Calu3 (cell line): ENCODE measurements at regions not wholly inside any gene's neighbourhood (a gene's known extent, or its start where the extent isn't known, plus 50 kb on each side); places are given as distances from the start of the nearest gene placed in this dataset.

Source experiments
- BruUV-seq: library from RNA; stranded (reverse); fragments of 400-500 nt; replicated peaks from 2 replicates; lab custom pipeline; 2021; lab: Mats Ljungman, UMichigan
- CTCF ChIA-PET: fragments of 300-600 bp; sonication (Branson Sonifier 250); formaldehyde crosslinking; loops from one replicate; lab custom pipeline; 2022; ENCODE audit warnings: antibody characterized with exemption; lab: Charles Lee
- DNase-seq: peaks from one replicate; pipeline ENCODE4 v3.0.0; 2022
- H3K27ac Mint-ChIP-seq: one replicate; pipeline ENCODE4 v1.8.0; 2022; ENCODE audit warnings: mixed read lengths; ENCODE audit not compliant: unreplicated experiment
- H3K27me3 Mint-ChIP-seq: one replicate; pipeline ENCODE4 v1.8.0; 2022; ENCODE audit warnings: mixed read lengths; ENCODE audit not compliant: unreplicated experiment
- H3K36me3 Mint-ChIP-seq: one replicate; pipeline ENCODE4 v1.8.0; 2022; ENCODE audit warnings: mild to moderate bottlenecking, moderate library complexity, mixed read lengths; ENCODE audit not compliant: insufficient read depth, unreplicated experiment
- H3K4me1 Mint-ChIP-seq: one replicate; pipeline ENCODE4 v1.8.0; 2022; ENCODE audit warnings: mild to moderate bottlenecking, low read depth, mixed read lengths; ENCODE audit not compliant: unreplicated experiment
- H3K4me3 Mint-ChIP-seq: one replicate; pipeline ENCODE4 v1.8.0; 2022; ENCODE audit warnings: mild to moderate bottlenecking, low read depth, moderate library complexity, mixed read lengths; ENCODE audit not compliant: unreplicated experiment
- H3K9me3 Mint-ChIP-seq: one replicate; pipeline ENCODE4 v1.8.0; 2022; ENCODE audit warnings: low read depth, mixed read lengths; ENCODE audit not compliant: unreplicated experiment
- intact Hi-C: fragments of 100-400 bp; cut with micrococcal nuclease; formaldehyde crosslinking; loops from one replicate; pipeline ENCODE4 v1.10.0; 2022; ENCODE audit not compliant: unreplicated experiment
- TF ChIP-seq, protein P1 (sequence below): fragments of 200-600 bp; IDR thresholded peaks from one replicate; pipeline ENCODE4 v1.8.0; 2022; ENCODE audit warnings: antibody characterized with exemption; ENCODE audit not compliant: unreplicated experiment

- Mint-ChIP-seq H3K27ac (no peak overlapping the region), H3K36me3 (no peaks in the 10 kb centered on the region), H3K4me3 (no peak overlapping the region), H3K27me3 (no peaks in the 10 kb centered on the region), H3K9me3 (no peaks in the 10 kb centered on the region), H3K4me1 (no peaks in the 10 kb centered on the region)
- no TSS peak for BruUV-seq
- no peak for DNase-seq
- TF ChIP-seq, protein P1, sequence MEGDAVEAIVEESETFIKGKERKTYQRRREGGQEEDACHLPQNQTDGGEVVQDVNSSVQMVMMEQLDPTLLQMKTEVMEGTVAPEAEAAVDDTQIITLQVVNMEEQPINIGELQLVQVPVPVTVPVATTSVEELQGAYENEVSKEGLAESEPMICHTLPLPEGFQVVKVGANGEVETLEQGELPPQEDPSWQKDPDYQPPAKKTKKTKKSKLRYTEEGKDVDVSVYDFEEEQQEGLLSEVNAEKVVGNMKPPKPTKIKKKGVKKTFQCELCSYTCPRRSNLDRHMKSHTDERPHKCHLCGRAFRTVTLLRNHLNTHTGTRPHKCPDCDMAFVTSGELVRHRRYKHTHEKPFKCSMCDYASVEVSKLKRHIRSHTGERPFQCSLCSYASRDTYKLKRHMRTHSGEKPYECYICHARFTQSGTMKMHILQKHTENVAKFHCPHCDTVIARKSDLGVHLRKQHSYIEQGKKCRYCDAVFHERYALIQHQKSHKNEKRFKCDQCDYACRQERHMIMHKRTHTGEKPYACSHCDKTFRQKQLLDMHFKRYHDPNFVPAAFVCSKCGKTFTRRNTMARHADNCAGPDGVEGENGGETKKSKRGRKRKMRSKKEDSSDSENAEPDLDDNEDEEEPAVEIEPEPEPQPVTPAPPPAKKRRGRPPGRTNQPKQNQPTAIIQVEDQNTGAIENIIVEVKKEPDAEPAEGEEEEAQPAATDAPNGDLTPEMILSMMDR = no peak
- CTCF ChIA-PET = no interaction called here
- intact Hi-C loops = no loop called here
These were observed 301.1 kb upstream of the NBEA start for GRCh38 chr13:34640993-34641330.

DNA sequence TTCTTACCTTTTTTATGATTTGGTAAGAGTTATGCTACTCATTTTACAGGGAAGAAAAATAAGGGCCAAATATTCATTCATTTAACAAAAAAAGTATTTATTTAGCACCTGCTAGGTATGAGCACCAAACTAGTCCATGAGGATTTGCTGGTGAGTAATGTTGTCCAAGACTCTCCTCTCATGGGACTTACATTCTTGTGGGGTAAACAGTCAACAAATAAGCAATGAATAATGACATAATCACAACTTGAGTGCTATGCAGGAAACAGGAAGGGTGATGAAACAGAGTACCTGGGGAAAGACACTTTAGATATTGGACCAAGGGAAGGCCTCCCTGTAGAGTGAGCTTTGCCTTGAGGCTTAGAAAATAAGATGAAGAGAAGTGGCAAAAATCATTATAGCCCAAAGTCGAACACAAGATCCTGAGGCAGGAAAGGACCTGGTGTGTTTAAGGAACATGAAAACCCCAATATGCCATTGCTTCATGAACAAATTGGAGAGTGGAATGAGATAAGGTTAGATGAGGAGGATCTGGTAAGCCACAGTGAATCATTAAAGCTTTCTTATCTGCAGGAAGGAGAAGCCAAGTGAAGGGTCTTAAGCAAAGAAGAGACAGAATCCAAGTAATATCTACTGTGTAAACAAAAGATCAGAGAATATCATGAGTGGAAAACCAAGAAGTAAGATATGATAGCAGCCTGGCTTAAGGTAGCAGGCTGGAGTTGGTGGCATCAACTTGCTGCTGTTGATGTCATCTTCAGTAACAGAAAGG lies 294.5 kb upstream of the NBEA start:
- no peak for DNase-seq
- CTCF ChIA-PET = no interaction called here
- no peak overlapping the region for H3K4me3 Mint-ChIP-seq

GRCh38 chr13:34654203-34654602 lies 287.9 kb upstream of the NBEA start:
- TF ChIP-seq, protein P1 = no peak
- no TSS peak for BruUV-seq
- Mint-ChIP-seq H3K27ac (no peak overlapping the region), H3K9me3 (no peaks in the 10 kb centered on the region), H3K4me3 (no peak overlapping the region), H3K36me3 (no peaks in the 10 kb centered on the region), H3K27me3 (no peaks in the 10 kb centered on the region), H3K4me1 (no peaks in the 10 kb centered on the region)
- intact Hi-C loops = no loop called here
- DNase-seq = no peak
- CTCF ChIA-PET = interaction anchor here (0.7 kb wide), 1 partner anchor 10 kb away, joined by 5 read pairs; no protein-coding TSS in a partner anchor

More for the DNA sequence above, 294.5 kb upstream of the NBEA start:
- peaks cover 7% of the 10 kb centered on the region for H3K9me3 Mint-ChIP-seq
- no peaks in the 10 kb centered on the region for H3K36me3 Mint-ChIP-seq
- intact Hi-C loops = no loop called here
- no peak overlapping the region for H3K27ac Mint-ChIP-seq
- TF ChIP-seq, protein P1 = no peak
- no peaks in the 10 kb centered on the region for H3K4me1 Mint-ChIP-seq
- no TSS peak for BruUV-seq
- H3K27me3 Mint-ChIP-seq = no peaks in the 10 kb centered on the region

DNA sequence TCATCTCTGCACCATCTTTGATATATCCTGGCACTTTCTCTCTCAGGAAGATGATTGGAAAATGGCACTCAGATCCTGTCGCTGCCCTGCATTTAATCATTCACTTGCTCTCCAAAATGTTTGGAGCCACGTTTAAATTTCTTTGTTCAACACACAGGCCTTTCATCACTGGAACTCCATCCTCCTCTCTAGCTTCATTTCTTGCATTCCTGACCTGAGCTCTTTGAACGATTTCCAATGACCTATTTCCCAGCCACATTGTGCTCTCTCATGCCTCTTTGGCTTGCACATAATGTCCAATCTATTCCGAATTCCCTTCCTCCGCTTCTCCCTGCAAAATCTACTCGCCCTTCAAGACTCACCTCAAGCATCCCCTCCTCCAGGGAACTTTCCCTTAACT lies 287.4 kb upstream of the NBEA start:
- intact Hi-C loops = no loop called here
- no peak overlapping the region for H3K4me3 Mint-ChIP-seq
- no peaks in the 10 kb centered on the region for H3K4me1 Mint-ChIP-seq
- BruUV-seq = no TSS peak
- H3K27me3 Mint-ChIP-seq = no peaks in the 10 kb centered on the region
- TF ChIP-seq, protein P1 = no peak
- no peak for DNase-seq
- no peaks in the 10 kb centered on the region for H3K36me3 Mint-ChIP-seq
- no peaks in the 10 kb centered on the region for H3K9me3 Mint-ChIP-seq
- CTCF ChIA-PET = no interaction called here
- H3K27ac Mint-ChIP-seq = no peak overlapping the region
